HepG2 (cell line): ENCODE measurements at regions not wholly inside any gene's neighbourhood (a gene's known extent, or its start where the extent isn't known, plus 50 kb on each side); places are given as distances from the start of the nearest gene placed in this dataset.

Experiments used
- AKAP8 ChIP-seq: sonication (generic); formaldehyde crosslinking; IDR thresholded peaks from 2 replicates; pipeline ENCODE4 v1.5.1; 2020; ENCODE audit warnings: mild to moderate bottlenecking, missing genetic modification reagents
- EZH2 ChIP-seq: conservative IDR thresholded peaks from 2 replicates; pipeline ENCODE4 v1.6.1; 2012; ENCODE audit warnings: mild to moderate bottlenecking, low read depth, low read length, moderate library complexity
- HOXA9 ChIP-seq: sonication (generic); formaldehyde crosslinking; IDR thresholded peaks from 2 replicates; pipeline ENCODE4 v1.8.1; 2022; ENCODE audit warnings: missing genetic modification reagents, mild to moderate bottlenecking, moderate library complexity, borderline replicate concordance
- POLR2AphosphoS5 ChIP-seq: IDR thresholded peaks from 2 replicates; pipeline ENCODE4 v1.6.1; 2012; ENCODE audit warnings: low read depth, low read length
- ZNF431 ChIP-seq: sonication (generic); formaldehyde crosslinking; IDR thresholded peaks from 2 replicates; pipeline ENCODE4 v1.9.0; 2022; ENCODE audit warnings: missing genetic modification reagents, low read depth, mild to moderate bottlenecking, borderline replicate concordance
- TF ChIP-seq, protein P1 (sequence below): sonication (generic); formaldehyde crosslinking; IDR thresholded peaks from 2 replicates; pipeline ENCODE4 v1.9.0; 2021; ENCODE audit warnings: missing genetic modification reagents, borderline replicate concordance

DNA sequence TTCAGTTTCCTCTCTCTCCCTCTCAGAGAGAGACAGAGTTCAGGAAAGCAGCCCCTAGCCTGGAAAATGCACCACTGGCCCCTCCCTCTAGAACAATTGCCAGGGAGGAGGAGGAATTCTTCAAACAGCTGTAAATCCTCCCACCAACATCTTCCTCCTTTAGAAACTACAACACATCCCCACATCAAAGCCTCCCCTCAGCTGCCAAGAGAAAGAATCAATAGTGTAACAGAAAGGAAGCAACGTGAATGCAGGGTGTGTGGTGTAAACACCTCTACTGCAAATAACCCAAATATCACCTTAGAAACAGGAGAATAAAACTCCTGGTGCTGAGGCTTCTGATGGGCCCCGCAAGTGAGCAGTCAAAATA lies 249.9 kb upstream of the GATB start:
- TF ChIP-seq, protein P1, sequence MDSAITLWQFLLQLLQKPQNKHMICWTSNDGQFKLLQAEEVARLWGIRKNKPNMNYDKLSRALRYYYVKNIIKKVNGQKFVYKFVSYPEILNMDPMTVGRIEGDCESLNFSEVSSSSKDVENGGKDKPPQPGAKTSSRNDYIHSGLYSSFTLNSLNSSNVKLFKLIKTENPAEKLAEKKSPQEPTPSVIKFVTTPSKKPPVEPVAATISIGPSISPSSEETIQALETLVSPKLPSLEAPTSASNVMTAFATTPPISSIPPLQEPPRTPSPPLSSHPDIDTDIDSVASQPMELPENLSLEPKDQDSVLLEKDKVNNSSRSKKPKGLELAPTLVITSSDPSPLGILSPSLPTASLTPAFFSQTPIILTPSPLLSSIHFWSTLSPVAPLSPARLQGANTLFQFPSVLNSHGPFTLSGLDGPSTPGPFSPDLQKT (CRISPR knock-in tag), result no peak
- TF ChIP-seq HOXA9 (CRISPR knock-in tag) (no peak), AKAP8 (no peak), POLR2AphosphoS5 (no peak), EZH2 (no peak), ZNF431 (CRISPR knock-in tag) (no peak)
